ENCODE measurements at regions not wholly inside any gene's neighbourhood (a gene's known extent, or its start where the extent isn't known, plus 50 kb on each side); places are given as distances from the start of the nearest gene placed in this dataset.

DNA sequence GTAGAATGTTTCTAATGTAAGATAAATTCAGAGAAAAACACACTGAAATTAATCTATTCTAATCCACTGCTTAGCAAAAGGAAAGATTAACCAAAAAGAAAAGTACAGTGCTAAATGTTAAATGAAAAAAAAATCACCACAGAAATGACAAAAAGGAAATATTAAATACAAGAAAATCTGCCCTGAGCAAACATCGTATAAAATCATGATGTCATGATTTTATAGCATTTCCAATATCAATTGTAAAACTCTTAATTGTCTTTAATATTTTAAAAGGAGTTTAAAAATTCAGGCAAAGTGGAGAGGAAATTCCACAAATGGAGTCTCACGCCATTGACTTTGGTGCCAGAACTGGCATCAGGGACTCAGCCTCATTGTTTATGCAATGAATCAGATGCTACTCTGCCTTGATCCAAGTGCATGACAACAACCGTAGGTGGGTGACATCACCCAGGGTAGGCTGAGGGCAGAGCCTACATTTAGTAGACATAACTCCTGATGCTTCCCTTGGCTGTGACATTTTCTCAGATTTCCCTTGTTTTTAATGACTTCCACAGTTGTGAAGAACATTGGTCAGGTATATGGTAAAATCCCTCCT lies 696.8 kb downstream of the SEMA5A start:
- Histone ChIP-seq H4K20me1 (ENCODE audit: insufficient read depth) (no peaks in the 10 kb centered on the region), H3K27me3 (ENCODE audit: insufficient read depth, low read depth) (no peaks in the 10 kb centered on the region), H3K27ac (no peak overlapping the region), H3K4me2 (no peak overlapping the region), H2AFZ (ENCODE audit: low read depth) (no peak overlapping the region), H3K36me3 (ENCODE audit: insufficient read depth) (no peaks in the 10 kb centered on the region), H3K9ac (no peak overlapping the region), H3K79me2 (ENCODE audit: insufficient read depth, low read depth) (no peaks in the 10 kb centered on the region), H3K4me3 (IDR thresholded peaks at IDR 0.05; ENCODE audit: insufficient read depth, low read depth, low read length) (no peak overlapping the region), H3K4me1 (ENCODE audit: low read depth, poor library complexity, severe bottlenecking) (no peaks in the 10 kb centered on the region)
- TF ChIP-seq, protein P1, sequence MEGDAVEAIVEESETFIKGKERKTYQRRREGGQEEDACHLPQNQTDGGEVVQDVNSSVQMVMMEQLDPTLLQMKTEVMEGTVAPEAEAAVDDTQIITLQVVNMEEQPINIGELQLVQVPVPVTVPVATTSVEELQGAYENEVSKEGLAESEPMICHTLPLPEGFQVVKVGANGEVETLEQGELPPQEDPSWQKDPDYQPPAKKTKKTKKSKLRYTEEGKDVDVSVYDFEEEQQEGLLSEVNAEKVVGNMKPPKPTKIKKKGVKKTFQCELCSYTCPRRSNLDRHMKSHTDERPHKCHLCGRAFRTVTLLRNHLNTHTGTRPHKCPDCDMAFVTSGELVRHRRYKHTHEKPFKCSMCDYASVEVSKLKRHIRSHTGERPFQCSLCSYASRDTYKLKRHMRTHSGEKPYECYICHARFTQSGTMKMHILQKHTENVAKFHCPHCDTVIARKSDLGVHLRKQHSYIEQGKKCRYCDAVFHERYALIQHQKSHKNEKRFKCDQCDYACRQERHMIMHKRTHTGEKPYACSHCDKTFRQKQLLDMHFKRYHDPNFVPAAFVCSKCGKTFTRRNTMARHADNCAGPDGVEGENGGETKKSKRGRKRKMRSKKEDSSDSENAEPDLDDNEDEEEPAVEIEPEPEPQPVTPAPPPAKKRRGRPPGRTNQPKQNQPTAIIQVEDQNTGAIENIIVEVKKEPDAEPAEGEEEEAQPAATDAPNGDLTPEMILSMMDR (conservative IDR thresholded peaks at IDR 0.05; ENCODE audit: low read depth, low read length): no peak

DNA sequence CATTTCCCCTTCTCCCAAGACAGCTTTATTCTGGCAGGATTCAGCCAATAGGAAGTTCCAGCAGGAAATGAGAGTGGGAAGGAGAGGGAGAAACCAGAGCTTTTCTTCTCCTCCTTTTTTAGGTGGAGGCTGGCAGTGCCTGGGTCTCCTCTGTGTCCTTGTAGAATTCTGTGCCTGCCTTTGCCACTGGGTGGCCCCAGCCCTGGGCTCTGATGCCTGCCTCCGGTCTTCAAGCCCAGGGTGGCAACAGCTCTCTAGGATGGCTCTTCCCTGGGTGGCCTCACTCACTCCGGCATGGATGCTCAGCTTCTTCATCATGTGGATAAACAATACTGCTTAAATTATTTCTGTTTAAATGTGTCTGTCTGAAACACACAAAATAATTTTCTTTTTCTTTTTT lies 694.8 kb downstream of the SEMA5A start:
- Histone ChIP-seq H3K36me3 (ENCODE audit: insufficient read depth) (no peaks in the 10 kb centered on the region), H3K27ac (no peak overlapping the region), H3K4me2 (no peak overlapping the region), H4K20me1 (ENCODE audit: insufficient read depth) (no peaks in the 10 kb centered on the region), H2AFZ (ENCODE audit: low read depth) (no peak overlapping the region), H3K27me3 (ENCODE audit: insufficient read depth, low read depth) (no peaks in the 10 kb centered on the region), H3K79me2 (ENCODE audit: insufficient read depth, low read depth) (no peaks in the 10 kb centered on the region), H3K4me1 (ENCODE audit: low read depth, poor library complexity, severe bottlenecking) (no peaks in the 10 kb centered on the region), H3K4me3 (IDR thresholded peaks at IDR 0.05; ENCODE audit: insufficient read depth, low read depth, low read length) (no peak overlapping the region), H3K9ac (no peak overlapping the region)
- TF ChIP-seq, protein P1 (conservative IDR thresholded peaks at IDR 0.05; ENCODE audit: low read depth, low read length): no peak

DNA sequence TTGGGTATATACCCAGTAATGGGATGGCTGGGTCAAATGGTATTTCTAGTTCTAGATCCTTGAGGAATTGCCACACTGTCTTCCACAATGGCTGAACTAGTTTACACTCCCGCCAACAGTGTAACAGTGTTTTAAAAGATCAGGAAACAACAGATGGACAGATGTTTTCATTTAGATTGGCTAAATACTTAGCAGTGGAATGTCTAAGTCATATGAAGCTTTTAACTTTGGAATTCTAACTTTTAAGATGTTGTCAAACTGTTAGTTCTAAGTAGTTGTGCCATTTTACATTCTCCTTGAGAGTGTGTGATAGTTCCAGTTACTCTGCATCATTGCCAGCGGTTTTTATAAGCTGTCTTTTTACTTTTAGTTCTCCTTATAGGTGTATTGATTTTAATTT lies 688.8 kb downstream of the SEMA5A start:
- Histone ChIP-seq H3K36me3 (ENCODE audit: insufficient read depth) (no peaks in the 10 kb centered on the region), H3K4me3 (IDR thresholded peaks at IDR 0.05; ENCODE audit: insufficient read depth, low read depth, low read length) (no peak overlapping the region), H4K20me1 (ENCODE audit: insufficient read depth) (no peaks in the 10 kb centered on the region), H3K9ac (no peak overlapping the region), H3K4me1 (ENCODE audit: low read depth, poor library complexity, severe bottlenecking) (no peaks in the 10 kb centered on the region), H3K4me2 (no peak overlapping the region), H3K27me3 (ENCODE audit: insufficient read depth, low read depth) (no peaks in the 10 kb centered on the region), H2AFZ (ENCODE audit: low read depth) (no peak overlapping the region), H3K27ac (no peak overlapping the region), H3K79me2 (ENCODE audit: insufficient read depth, low read depth) (no peaks in the 10 kb centered on the region)
- TF ChIP-seq, protein P1 (conservative IDR thresholded peaks at IDR 0.05; ENCODE audit: low read depth, low read length): no peak

DNA sequence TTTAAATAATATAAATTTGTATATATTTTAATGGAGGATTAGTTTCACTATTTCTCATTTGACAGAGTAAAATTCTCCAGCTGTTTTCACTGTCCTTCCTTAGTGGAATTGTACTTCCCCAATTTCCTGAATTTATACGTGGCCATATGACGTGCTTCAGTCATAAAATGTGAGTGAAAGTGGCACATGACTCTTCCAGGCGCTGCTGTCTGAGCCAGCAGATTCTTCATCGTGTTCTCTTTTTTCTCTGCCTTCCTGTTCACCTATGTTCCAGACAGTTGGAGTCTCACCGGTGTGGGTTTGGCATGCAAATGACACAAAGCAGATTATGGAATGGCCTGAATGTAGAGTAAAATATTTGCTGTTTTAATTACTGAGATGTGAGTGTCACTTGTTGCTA lies 684.1 kb downstream of the SEMA5A start:
- Histone ChIP-seq H3K36me3 (ENCODE audit: insufficient read depth) (no peaks in the 10 kb centered on the region), H3K4me2 (no peak overlapping the region), H3K27ac (no peak overlapping the region), H3K9ac (no peak overlapping the region), H2AFZ (ENCODE audit: low read depth) (no peak overlapping the region), H3K4me3 (IDR thresholded peaks at IDR 0.05; ENCODE audit: insufficient read depth, low read depth, low read length) (no peak overlapping the region), H3K79me2 (ENCODE audit: insufficient read depth, low read depth) (no peaks in the 10 kb centered on the region), H3K4me1 (ENCODE audit: low read depth, poor library complexity, severe bottlenecking) (no peaks in the 10 kb centered on the region), H3K27me3 (ENCODE audit: insufficient read depth, low read depth) (no peaks in the 10 kb centered on the region), H4K20me1 (ENCODE audit: insufficient read depth) (no peaks in the 10 kb centered on the region)
- TF ChIP-seq, protein P1 (conservative IDR thresholded peaks at IDR 0.05; ENCODE audit: low read depth, low read length): no peak

All from KMS-11 (cell line).